ENCODE measurements at regions not wholly inside any gene's neighbourhood (a gene's known extent, or its start where the extent isn't known, plus 50 kb on each side); places are given as distances from the start of the nearest gene placed in this dataset.

- TF ChIP-seq POLR2A (IDR thresholded peaks at IDR 0.05) (no peak), CTCF (IDR thresholded peaks at IDR 0.05) (no peak)
These were observed 172.6 kb upstream of the FOXQ1 start for GRCh38 chr6:1139155-1139890.

Data from esophagus squamous epithelium (tissue), 4 donors.